Thymus (tissue), 11 donors: ENCODE measurements at regions not wholly inside any gene's neighbourhood (a gene's known extent, or its start where the extent isn't known, plus 50 kb on each side); places are given as distances from the start of the nearest gene placed in this dataset.

ENCODE experiments used
- DNase-seq, 9 donors: peaks; one replicate each; pipeline ENCODE4 v3.0.0-alpha.2; 2013; ENCODE audit warnings: low spot score in 9 of 9, low read depth in 6 of 9, missing footprints in 1 of 9
- H3K27ac ChIP-seq, 2 donors: one replicate each; pipeline ENCODE4 v1.5.1; 2013; ENCODE audit warnings: control low read depth in 1 of 2, low read depth in 1 of 2, low read length in 1 of 2, mild to moderate bottlenecking in 1 of 2, moderate library complexity in 1 of 2
- H3K27me3 ChIP-seq, 2 donors: one replicate each; pipeline ENCODE4 v1.5.1; 2013; ENCODE audit warnings: low read length in 1 of 2; ENCODE audit not compliant: control insufficient read depth in 2 of 2, insufficient read depth in 1 of 2
- H3K36me3 ChIP-seq, 2 donors: one replicate each; pipeline ENCODE4 v1.5.1; 2013; ENCODE audit warnings: low read length in 1 of 2, mild to moderate bottlenecking in 1 of 2, moderate library complexity in 1 of 2; ENCODE audit not compliant: control insufficient read depth in 2 of 2, insufficient read depth in 2 of 2
- H3K4me1 ChIP-seq, 2 donors: one replicate each; pipeline ENCODE4 v1.5.1; 2013; ENCODE audit warnings: low read length in 2 of 2; ENCODE audit not compliant: control insufficient read depth in 2 of 2, insufficient read depth in 2 of 2
- H3K4me3 ChIP-seq, 2 donors: one replicate each; pipeline ENCODE4 v1.5.1; 2013; ENCODE audit warnings: low read length in 2 of 2, control low read depth in 1 of 2, mild to moderate bottlenecking in 1 of 2
- H3K9me3 ChIP-seq, 2 donors: one replicate each; pipeline ENCODE4 v1.5.1; 2013; ENCODE audit warnings: low read length in 1 of 2, mild to moderate bottlenecking in 1 of 2; ENCODE audit not compliant: control insufficient read depth in 2 of 2, insufficient read depth in 1 of 2
- WGBS: extraction: QIAGEN DNeasy Blood & Tissue Kit; methylation state at CpG from one replicate; pipeline ENCODE4 v1.1.7; 2013; 5-methylcytosine and 5-hydroxymethylcytosine counted together
- donor health status: healthy.

DNA sequence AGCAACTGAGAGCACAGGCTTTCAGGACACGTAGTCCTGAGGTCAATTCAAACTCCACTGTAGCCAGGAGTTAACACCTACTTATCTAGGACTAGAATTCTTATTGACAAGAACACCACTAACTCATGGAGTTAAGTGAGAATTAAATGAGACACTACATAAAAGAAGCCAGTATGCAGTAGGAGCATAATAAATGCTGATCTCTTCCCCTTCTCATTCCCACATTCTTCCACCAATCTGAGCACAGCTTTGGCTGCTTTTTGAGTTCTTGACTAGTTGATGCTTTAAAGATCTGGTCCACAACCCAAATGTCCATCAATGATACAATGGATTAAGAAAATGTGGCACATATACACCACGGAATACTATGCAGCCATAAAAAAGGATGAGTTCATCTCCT, 55.2 kb downstream of the TTC32 start:
- no peaks in the 10 kb centered on the region for H3K36me3 ChIP-seq
- DNase-seq, result no peak
- H3K27ac ChIP-seq, result no peak overlapping the region
- no peaks in the 10 kb centered on the region for H3K4me1 ChIP-seq
- H3K4me3 ChIP-seq, result no peak overlapping the region
- 94% methylated on average over 2 of the region's 2 CpGs for WGBS
- H3K9me3 ChIP-seq, result peaks cover 0 to 3% of the 10 kb centered on the region in 2 donors
- no peaks in the 10 kb centered on the region for H3K27me3 ChIP-seq

DNA sequence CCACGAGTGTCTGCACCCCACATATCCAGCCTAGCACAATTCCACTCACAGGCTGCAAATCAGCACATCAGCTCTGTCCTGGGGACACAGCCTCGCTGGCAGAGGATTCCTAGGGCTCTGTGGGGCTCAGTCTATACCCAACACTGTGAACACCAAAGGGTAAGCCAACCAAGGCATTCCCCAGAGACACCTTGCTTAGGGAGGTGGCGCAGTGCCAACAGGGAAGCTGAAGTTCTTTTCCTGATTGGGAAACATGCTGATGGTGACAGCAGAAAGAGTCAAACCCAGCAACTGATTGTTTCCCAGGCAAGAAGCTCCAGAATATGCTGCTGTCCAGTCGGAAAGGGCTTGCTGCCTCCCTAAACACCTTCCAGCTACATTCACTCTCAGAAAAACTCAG, 55.8 kb downstream of the TTC32 start:
- Histone ChIP-seq H3K4me1 (no peaks in the 10 kb centered on the region), H3K36me3 (no peaks in the 10 kb centered on the region), H3K4me3 (no peak overlapping the region), H3K27ac (no peak overlapping the region), H3K9me3 (peaks cover 0 to 3% of the 10 kb centered on the region in 2 donors), H3K27me3 (no peaks in the 10 kb centered on the region)
- DNase-seq, result no peak
- WGBS, result 90% methylated on average over 4 of the region's 4 CpGs

DNA sequence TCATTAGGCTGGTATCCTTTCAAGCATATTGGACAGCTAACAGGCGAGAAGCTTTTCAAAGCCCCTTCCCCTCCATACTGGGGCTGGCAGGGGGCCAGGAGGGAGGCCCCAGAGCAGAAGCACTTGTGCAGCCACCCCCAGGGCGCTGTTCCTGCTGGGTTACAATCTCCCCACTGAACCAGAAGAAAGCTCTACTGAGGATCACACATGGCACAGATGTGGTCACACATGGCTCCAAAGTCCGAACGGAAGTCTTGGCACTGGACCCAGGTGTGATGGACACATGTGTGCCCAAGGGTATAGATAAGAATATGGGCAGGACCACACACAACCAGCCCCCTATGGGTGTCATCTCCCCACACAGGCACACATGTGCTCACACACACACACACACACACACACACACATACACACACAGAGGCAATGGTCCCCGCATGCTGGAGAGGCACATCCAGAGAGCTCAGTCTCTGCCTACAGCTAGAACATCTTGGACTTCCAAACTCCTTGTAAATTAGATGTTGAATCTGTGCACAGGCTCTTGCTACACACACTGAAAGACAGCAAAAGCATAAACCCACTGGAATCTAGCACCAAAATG, 56.4 kb downstream of the TTC32 start:
- peaks cover 0 to 3% of the 10 kb centered on the region in 2 donors for H3K9me3 ChIP-seq
- no peak for DNase-seq
- H3K4me1 ChIP-seq, result no peaks in the 10 kb centered on the region
- 83% methylated on average over 5 of the region's 5 CpGs for WGBS
- H3K4me3 ChIP-seq, result no peak overlapping the region
- H3K27me3 ChIP-seq, result no peaks in the 10 kb centered on the region
- no peaks in the 10 kb centered on the region for H3K36me3 ChIP-seq
- no peak overlapping the region for H3K27ac ChIP-seq

DNA sequence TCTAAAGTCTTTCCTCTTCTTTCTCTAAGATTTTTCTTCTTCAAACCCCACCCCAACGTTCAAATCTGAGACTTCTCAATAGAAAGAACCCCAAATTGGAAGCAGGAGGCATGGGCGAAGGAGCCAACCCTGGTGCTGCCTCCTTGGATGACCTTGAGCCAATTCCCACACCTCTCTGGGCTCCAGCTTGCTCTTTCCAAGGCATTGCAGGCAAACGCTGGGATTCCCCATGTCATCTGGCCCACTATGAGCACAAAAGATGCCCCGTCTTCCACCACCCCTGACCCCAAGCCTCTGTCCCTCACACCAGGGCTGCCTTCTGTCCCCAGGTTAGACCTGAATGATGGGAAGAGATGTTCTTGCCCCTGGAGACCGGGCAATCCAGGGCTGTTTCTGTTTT, 57.0 kb downstream of the TTC32 start:
- Histone ChIP-seq H3K4me1 (no peaks in the 10 kb centered on the region), H3K36me3 (no peaks in the 10 kb centered on the region), H3K4me3 (no peak overlapping the region), H3K27me3 (no peaks in the 10 kb centered on the region), H3K9me3 (peaks cover 0 to 3% of the 10 kb centered on the region in 2 donors), H3K27ac (no peak overlapping the region)
- WGBS, result 83% methylated on average over 5 of the region's 5 CpGs
- DNase-seq, result no peak

DNA sequence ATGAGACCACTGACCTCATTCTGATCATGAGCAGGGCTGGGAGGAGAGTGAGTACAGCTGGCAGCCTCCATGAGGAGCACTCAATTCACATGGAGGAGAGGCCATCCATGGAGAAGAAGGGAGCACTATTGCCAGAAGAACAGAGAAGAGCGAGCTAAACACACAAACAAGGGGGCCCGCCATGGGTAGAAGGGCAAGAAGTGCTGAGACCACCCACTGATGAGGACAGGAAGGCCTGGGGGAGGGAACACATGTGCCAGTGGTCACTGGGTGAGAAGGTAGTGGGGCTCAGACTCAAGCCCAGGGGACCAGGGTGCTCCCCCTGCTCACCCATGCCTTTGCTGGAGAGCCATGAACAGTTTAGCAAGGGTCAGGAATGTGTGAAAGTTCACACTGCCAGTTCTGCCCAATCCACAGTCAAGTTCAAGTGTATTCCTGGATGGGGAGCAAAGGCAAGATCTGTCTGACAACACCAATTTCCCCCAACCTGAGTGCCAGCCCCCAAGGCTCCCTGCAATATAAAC, 57.7 kb downstream of the TTC32 start:
- DNase-seq, result no peak
- Histone ChIP-seq H3K27ac (no peak overlapping the region), H3K4me3 (no peak overlapping the region), H3K9me3 (peaks cover 0 to 3% of the 10 kb centered on the region in 2 donors), H3K27me3 (no peaks in the 10 kb centered on the region), H3K36me3 (no peaks in the 10 kb centered on the region), H3K4me1 (no peaks in the 10 kb centered on the region)
- WGBS, result 93% methylated on average over 2 of the region's 2 CpGs

DNA sequence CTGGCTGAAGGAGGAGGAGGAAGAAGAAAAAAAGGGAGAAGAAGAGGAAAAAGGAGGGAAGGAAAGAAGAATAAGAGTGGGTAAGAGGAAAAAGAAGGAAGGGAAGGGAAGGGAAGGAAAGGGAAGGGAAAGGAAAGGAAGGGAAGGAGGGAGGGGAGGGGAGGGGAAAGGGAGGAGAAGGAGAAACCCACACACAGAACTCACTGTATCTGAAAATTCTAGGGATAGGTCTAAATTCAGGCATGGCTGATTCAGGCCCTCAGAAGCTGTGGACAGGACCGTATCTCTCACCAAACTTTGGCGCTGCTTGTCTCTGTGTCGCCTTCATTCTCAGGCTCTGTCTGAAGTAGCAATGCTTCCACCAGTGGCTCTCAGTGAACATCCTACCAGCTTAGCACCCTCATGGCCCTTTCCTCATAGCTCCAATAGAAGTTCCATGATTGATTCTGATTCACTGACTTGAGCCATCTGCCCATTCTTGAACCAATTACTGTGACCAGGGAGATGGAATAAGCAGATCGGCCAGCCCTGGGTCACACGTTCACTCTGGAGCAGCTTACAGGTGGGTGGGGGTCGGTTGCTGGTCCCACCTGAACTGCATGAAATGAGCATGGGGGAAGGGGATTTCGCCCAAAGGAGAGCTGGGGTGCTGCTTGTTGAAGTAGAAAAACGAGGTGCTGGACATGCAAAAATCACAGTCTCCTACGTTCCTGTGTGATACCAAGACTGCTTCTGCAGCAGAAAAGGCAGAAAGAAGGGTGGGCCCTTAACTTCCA, 59.7 kb downstream of the TTC32 start:
- WGBS, result 89% methylated on average over 9 of the region's 9 CpGs
- Histone ChIP-seq H3K27ac (no peak overlapping the region), H3K9me3 (peaks cover 0 to 3% of the 10 kb centered on the region in 2 donors), H3K4me3 (no peak overlapping the region), H3K27me3 (no peaks in the 10 kb centered on the region), H3K4me1 (no peaks in the 10 kb centered on the region), H3K36me3 (no peaks in the 10 kb centered on the region)
- no peak for DNase-seq

DNA sequence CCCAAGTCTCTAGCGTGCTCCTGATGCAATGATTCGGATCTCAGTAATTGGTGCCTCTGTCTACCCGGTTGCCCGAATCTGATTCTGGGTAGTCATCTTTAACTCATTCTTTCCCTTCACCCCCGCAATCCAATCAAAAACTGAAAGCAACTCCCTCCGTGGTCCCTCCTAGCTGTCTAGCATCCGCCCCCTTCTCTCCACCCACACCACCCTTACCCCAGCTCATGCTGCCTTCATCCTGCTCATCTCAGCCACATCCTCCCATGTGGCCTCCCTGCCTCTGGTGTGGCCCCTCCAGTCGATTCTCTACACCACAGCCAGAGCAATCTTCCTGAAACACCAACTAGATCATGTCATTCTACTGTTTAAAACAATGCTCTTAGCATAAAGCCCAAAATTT, 62.3 kb downstream of the TTC32 start:
- 82% methylated on average over 8 of the region's 8 CpGs for WGBS
- H3K27ac ChIP-seq, result no peak overlapping the region
- H3K4me3 ChIP-seq, result no peak overlapping the region
- H3K36me3 ChIP-seq, result no peaks in the 10 kb centered on the region
- peaks cover 0 to 3% of the 10 kb centered on the region in 2 donors for H3K9me3 ChIP-seq
- H3K27me3 ChIP-seq, result no peaks in the 10 kb centered on the region
- H3K4me1 ChIP-seq, result no peaks in the 10 kb centered on the region
- no peak for DNase-seq

DNA sequence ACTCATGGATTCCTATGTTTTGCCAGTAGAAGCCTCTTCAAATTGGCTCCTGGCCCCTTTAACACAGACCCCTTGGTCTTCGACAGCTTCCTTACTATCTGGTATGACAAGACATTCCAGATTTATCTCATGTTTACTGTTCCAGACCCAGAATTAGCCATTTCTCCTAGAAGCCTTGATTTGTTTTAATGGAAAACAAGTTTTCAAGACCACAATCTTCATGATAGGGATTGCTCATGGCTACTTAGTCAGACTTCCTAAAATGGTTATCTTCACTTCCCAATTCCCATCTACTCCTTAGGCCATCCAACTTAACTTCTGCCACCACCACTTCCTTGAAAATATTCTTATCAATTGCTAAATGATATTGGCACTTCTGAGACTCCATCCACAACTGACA, 63.2 kb downstream of the TTC32 start:
- no peak overlapping the region for H3K4me3 ChIP-seq
- H3K4me1 ChIP-seq, result no peaks in the 10 kb centered on the region
- 95% methylated on average over 1 of the region's 1 CpG for WGBS
- DNase-seq, result no peak
- H3K9me3 ChIP-seq, result peaks cover 0 to 3% of the 10 kb centered on the region in 2 donors
- no peaks in the 10 kb centered on the region for H3K27me3 ChIP-seq
- no peak overlapping the region for H3K27ac ChIP-seq
- H3K36me3 ChIP-seq, result no peaks in the 10 kb centered on the region

DNA sequence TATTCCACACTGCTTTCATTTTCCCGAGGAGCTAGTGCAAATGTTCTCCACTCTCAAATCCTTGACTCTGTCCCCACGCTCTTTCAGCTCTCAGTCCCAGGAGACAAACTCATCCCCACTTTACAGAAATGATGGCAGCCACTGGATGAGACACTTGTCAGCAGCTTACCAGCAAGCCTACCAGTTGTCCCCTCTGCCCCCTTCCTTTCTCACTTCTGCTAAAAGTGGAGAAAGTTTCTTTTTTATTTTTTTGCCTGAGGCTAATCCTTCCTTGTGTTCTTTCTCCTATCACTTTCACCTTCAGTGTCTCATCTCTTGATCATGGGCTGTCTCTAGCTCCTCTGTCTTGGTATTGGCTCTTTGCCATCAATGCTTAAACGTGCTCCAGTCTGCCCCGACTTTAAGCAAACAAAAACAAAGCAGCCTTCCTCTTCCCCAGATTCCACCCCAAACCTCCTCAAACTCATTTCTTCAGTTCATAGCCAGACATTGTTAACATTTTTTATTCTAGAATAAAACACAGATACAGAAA, 64.5 kb downstream of the TTC32 start:
- WGBS, result 81% methylated on average over 4 of the region's 4 CpGs
- H3K9me3 ChIP-seq, result peaks cover 0 to under 1% of the 10 kb centered on the region in 2 donors
- no peak for DNase-seq
- H3K36me3 ChIP-seq, result no peaks in the 10 kb centered on the region
- no peaks in the 10 kb centered on the region for H3K27me3 ChIP-seq
- no peak overlapping the region for H3K4me3 ChIP-seq
- H3K27ac ChIP-seq, result no peak overlapping the region
- no peaks in the 10 kb centered on the region for H3K4me1 ChIP-seq
